Trophoblast cell (in vitro differentiated cells and primary cell): ENCODE measurements at regions not wholly inside any gene's neighbourhood (a gene's known extent, or its start where the extent isn't known, plus 50 kb on each side); places are given as distances from the start of the nearest gene placed in this dataset.

Experiments used
- DNase-seq, 2 donors: peaks; one replicate each; pipeline ENCODE4 v3.0.0-alpha.2; 2016
- H2AFZ ChIP-seq: 2 replicates; pipeline ENCODE4 v1.6.1; 2013; ENCODE audit warnings: low read length, moderate library complexity, mild to moderate bottlenecking; ENCODE audit not compliant: insufficient read depth, poor library complexity
- H2AK5ac ChIP-seq: 2 replicates; pipeline ENCODE4 v1.6.1; 2013; ENCODE audit warnings: mild to moderate bottlenecking, low read length
- H2BK120ac ChIP-seq: 2 replicates; pipeline ENCODE4 v1.6.1; 2013; ENCODE audit warnings: low read length, mild to moderate bottlenecking, moderate library complexity; ENCODE audit not compliant: insufficient read depth, poor library complexity
- H2BK12ac ChIP-seq: 2 replicates; pipeline ENCODE4 v1.6.1; 2013; ENCODE audit warnings: mild to moderate bottlenecking, low read length, moderate library complexity
- H2BK5ac ChIP-seq: 2 replicates; pipeline ENCODE4 v1.6.1; 2013; ENCODE audit warnings: low read length, low read depth, moderate library complexity, mild to moderate bottlenecking; ENCODE audit not compliant: poor library complexity
- H3K14ac ChIP-seq: 2 replicates; pipeline ENCODE4 v1.6.1; 2013; ENCODE audit warnings: mild to moderate bottlenecking, low read length
- H3K18ac ChIP-seq: 2 replicates; pipeline ENCODE4 v1.6.1; 2013; ENCODE audit warnings: mild to moderate bottlenecking, low read length
- H3K23ac ChIP-seq: 2 replicates; pipeline ENCODE4 v1.6.1; 2013; ENCODE audit warnings: low read length
- H3K27ac ChIP-seq: 2 replicates; pipeline ENCODE4 v1.5.1; 2013; ENCODE audit warnings: low read depth, mild to moderate bottlenecking, inconsistent platforms, low read length, moderate library complexity
- H3K27me3 ChIP-seq: 2 replicates; pipeline ENCODE4 v1.6.1; 2013; ENCODE audit warnings: inconsistent platforms, mild to moderate bottlenecking, low read length, moderate library complexity; ENCODE audit not compliant: insufficient read depth
- H3K36me3 ChIP-seq, 2 experiments: 1 replicate in 1 of 2; 2 replicates in 1 of 2; pipeline ENCODE4 v1.6.1; 2013; ENCODE audit warnings: low read length in 2 of 2, mild to moderate bottlenecking in 2 of 2, moderate library complexity in 1 of 2; ENCODE audit not compliant: insufficient read depth in 2 of 2, control insufficient read depth in 1 of 2
- H3K4ac ChIP-seq: 2 replicates; pipeline ENCODE4 v1.6.1; 2013; ENCODE audit warnings: low read depth, mild to moderate bottlenecking, low read length, moderate library complexity
- H3K4me1 ChIP-seq, 2 experiments: 1 replicate in 1 of 2; 2 replicates in 1 of 2; pipeline ENCODE4 v1.6.1; 2013; ENCODE audit warnings: low read length in 2 of 2, mild to moderate bottlenecking in 2 of 2, moderate library complexity in 1 of 2; ENCODE audit not compliant: insufficient read depth in 2 of 2, control insufficient read depth in 1 of 2
- H3K4me2 ChIP-seq: 2 replicates; pipeline ENCODE4 v1.6.1; 2013; ENCODE audit warnings: inconsistent platforms, mild to moderate bottlenecking, low read length, moderate library complexity
- H3K4me3 ChIP-seq: 2 replicates; pipeline ENCODE4 v1.5.1; 2013; ENCODE audit warnings: mild to moderate bottlenecking, low read depth, low read length, inconsistent platforms
- H3K79me1 ChIP-seq: one replicate; pipeline ENCODE4 v1.6.1; 2013; ENCODE audit warnings: low read length
- H3K79me2 ChIP-seq: 2 replicates; pipeline ENCODE4 v1.6.1; 2013; ENCODE audit warnings: low read length, mild to moderate bottlenecking; ENCODE audit not compliant: control insufficient read depth, insufficient read depth, poor library complexity
- H3K9ac ChIP-seq: 2 replicates; pipeline ENCODE4 v1.6.1; 2013; ENCODE audit warnings: mild to moderate bottlenecking, low read length
- H3K9me3 ChIP-seq: 2 replicates; pipeline ENCODE4 v1.6.1; 2013; ENCODE audit warnings: low read depth, mild to moderate bottlenecking, control low read depth, inconsistent platforms, low read length; ENCODE audit not compliant: insufficient read depth
- H4K12ac ChIP-seq: 2 replicates; pipeline ENCODE4 v1.6.1; 2013; ENCODE audit warnings: low read depth, mild to moderate bottlenecking, low read length, moderate library complexity
- H4K8ac ChIP-seq: 2 replicates; pipeline ENCODE4 v1.6.1; 2013; ENCODE audit warnings: low read depth, mild to moderate bottlenecking, low read length, moderate library complexity
- H4K91ac ChIP-seq: one replicate; pipeline ENCODE4 v1.6.1; 2013; ENCODE audit warnings: low read depth, mild to moderate bottlenecking, low read length, moderate library complexity
- WGBS: extraction: QIAGEN DNeasy Blood & Tissue Kit; methylation state at CpG from one replicate; pipeline ENCODE4 v1.1.7; 2013; ENCODE audit warnings: missing lambda C conversion rate; ENCODE audit not compliant: insufficient read length, insufficient coverage; ENCODE audit errors: extremely low coverage; 5-methylcytosine and 5-hydroxymethylcytosine counted together

DNA sequence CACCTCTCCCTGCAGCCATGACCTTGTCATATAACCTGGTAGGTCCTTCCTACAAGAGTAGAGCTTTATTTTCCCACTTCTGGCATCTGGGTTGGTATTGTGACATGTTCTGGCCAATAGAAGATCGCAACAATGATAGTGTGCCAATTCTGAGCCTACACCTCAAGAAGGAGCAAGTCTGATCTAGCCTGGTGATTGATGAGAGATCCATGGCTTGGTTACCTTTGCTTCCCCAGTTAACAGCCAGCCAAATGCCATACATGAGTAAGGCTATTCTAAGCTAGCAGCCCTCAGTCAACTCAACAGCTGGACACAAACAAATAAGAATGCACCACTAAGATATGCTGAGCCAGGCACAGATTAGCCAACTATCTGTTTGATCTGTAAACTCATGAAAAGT, 226.7 kb downstream of the LMO4 start:
- Histone ChIP-seq H3K23ac (no peak overlapping the region), H2BK5ac (no peak overlapping the region), H3K4me3 (no peak overlapping the region), H3K36me3 (no peaks in the 10 kb centered on the region), H3K4ac (no peak overlapping the region), H4K91ac (no peak overlapping the region), H2AK5ac (no peak overlapping the region), H3K9ac (no peak overlapping the region), H3K18ac (no peak overlapping the region), H2BK12ac (no peak overlapping the region), H2AFZ (no peak overlapping the region), H3K79me1 (no peaks in the 10 kb centered on the region), H2BK120ac (no peak overlapping the region), H4K12ac (no peak overlapping the region), H4K8ac (no peak overlapping the region), H3K14ac (no peak overlapping the region), H3K79me2 (no peaks in the 10 kb centered on the region), H3K9me3 (peaks cover 2% of the 10 kb centered on the region), H3K27ac (no peak overlapping the region), H3K27me3 (no peaks in the 10 kb centered on the region), H3K4me2 (no peak overlapping the region), H3K4me1 (no peaks in the 10 kb centered on the region)
- no CpG with 5 or more reads among the region's 1 CpG for WGBS
- no peak for DNase-seq

- Histone ChIP-seq H3K36me3 (no peaks in the 10 kb centered on the region), H3K14ac (no peak overlapping the region), H4K91ac (no peak overlapping the region), H3K9me3 (peaks cover 2% of the 10 kb centered on the region), H3K79me2 (no peaks in the 10 kb centered on the region), H3K23ac (no peak overlapping the region), H3K18ac (no peak overlapping the region), H2AK5ac (no peak overlapping the region), H4K8ac (no peak overlapping the region), H3K27ac (no peak overlapping the region), H3K4ac (no peak overlapping the region), H3K4me3 (no peak overlapping the region), H3K79me1 (no peaks in the 10 kb centered on the region), H4K12ac (no peak overlapping the region), H3K4me1 (no peaks in the 10 kb centered on the region), H2BK5ac (no peak overlapping the region), H2BK12ac (no peak overlapping the region), H3K9ac (no peak overlapping the region), H3K27me3 (no peaks in the 10 kb centered on the region), H2BK120ac (no peak overlapping the region), H3K4me2 (no peak overlapping the region), H2AFZ (no peak overlapping the region)
- no peak for DNase-seq
- no CpG with 5 or more reads among the region's 3 CpGs for WGBS
Observed at GRCh38 chr1:87556326-87556725, 227.6 kb downstream of the LMO4 start.

GRCh38 chr1:87558921-87559320, 230.2 kb downstream of the LMO4 start:
- H3K4me1 ChIP-seq, result no peaks in the 10 kb centered on the region
- H2BK12ac ChIP-seq, result no peak overlapping the region
- H3K36me3 ChIP-seq, result no peaks in the 10 kb centered on the region
- no peak overlapping the region for H2BK5ac ChIP-seq
- H3K23ac ChIP-seq, result no peak overlapping the region
- H2AK5ac ChIP-seq, result no peak overlapping the region
- H3K4me3 ChIP-seq, result no peak overlapping the region
- no peak overlapping the region for H2BK120ac ChIP-seq
- no peak overlapping the region for H3K4ac ChIP-seq
- H2AFZ ChIP-seq, result no peak overlapping the region
- H3K18ac ChIP-seq, result no peak overlapping the region
- no peak overlapping the region for H3K9ac ChIP-seq
- H3K27me3 ChIP-seq, result no peaks in the 10 kb centered on the region
- H3K4me2 ChIP-seq, result no peak overlapping the region
- H4K12ac ChIP-seq, result no peak overlapping the region
- DNase-seq, result no peak
- H3K9me3 ChIP-seq, result peaks cover 2% of the 10 kb centered on the region
- H3K27ac ChIP-seq, result no peak overlapping the region
- H3K79me2 ChIP-seq, result no peaks in the 10 kb centered on the region
- H4K8ac ChIP-seq, result no peak overlapping the region
- H4K91ac ChIP-seq, result no peak overlapping the region
- WGBS, result no CpG with 5 or more reads among the region's 3 CpGs
- no peaks in the 10 kb centered on the region for H3K79me1 ChIP-seq
- H3K14ac ChIP-seq, result no peak overlapping the region

- no peak overlapping the region for H3K4ac ChIP-seq
- no peaks in the 10 kb centered on the region for H3K79me2 ChIP-seq
- no peak overlapping the region for H3K4me2 ChIP-seq
- H3K79me1 ChIP-seq, result no peaks in the 10 kb centered on the region
- H2AFZ ChIP-seq, result no peak overlapping the region
- H3K9ac ChIP-seq, result no peak overlapping the region
- H4K8ac ChIP-seq, result no peak overlapping the region
- no peak overlapping the region for H3K14ac ChIP-seq
- no peaks in the 10 kb centered on the region for H3K4me1 ChIP-seq
- H4K91ac ChIP-seq, result no peak overlapping the region
- no peak overlapping the region for H2BK120ac ChIP-seq
- H2BK12ac ChIP-seq, result no peak overlapping the region
- no peak overlapping the region for H3K18ac ChIP-seq
- no peaks in the 10 kb centered on the region for H3K36me3 ChIP-seq
- no CpG with 5 or more reads among the region's 3 CpGs for WGBS
- H3K9me3 ChIP-seq, result no peaks in the 10 kb centered on the region
- no peak overlapping the region for H3K4me3 ChIP-seq
- H3K27me3 ChIP-seq, result no peaks in the 10 kb centered on the region
- H2BK5ac ChIP-seq, result no peak overlapping the region
- no peak overlapping the region for H3K27ac ChIP-seq
- H4K12ac ChIP-seq, result no peak overlapping the region
- DNase-seq, result no peak
- H2AK5ac ChIP-seq, result no peak overlapping the region
- no peak overlapping the region for H3K23ac ChIP-seq
Observed at GRCh38 chr1:87560137-87560536, 231.5 kb downstream of the LMO4 start.
